Inferior parietal cortex (tissue), 1 donor: ENCODE measurements at regions not wholly inside any gene's neighbourhood (a gene's known extent, or its start where the extent isn't known, plus 50 kb on each side); places are given as distances from the start of the nearest gene placed in this dataset.
"Not testable (repeated sequence)": the region's sequence is repeated elsewhere in the genome, so short reads cannot be mapped to it uniquely, and the experiment has no call there.

ENCODE experiments used
- DNase-seq: peaks from one replicate; pipeline ENCODE4 v3.0.0-alpha.2; 2016; ENCODE audit errors: extremely low spot score

DNA sequence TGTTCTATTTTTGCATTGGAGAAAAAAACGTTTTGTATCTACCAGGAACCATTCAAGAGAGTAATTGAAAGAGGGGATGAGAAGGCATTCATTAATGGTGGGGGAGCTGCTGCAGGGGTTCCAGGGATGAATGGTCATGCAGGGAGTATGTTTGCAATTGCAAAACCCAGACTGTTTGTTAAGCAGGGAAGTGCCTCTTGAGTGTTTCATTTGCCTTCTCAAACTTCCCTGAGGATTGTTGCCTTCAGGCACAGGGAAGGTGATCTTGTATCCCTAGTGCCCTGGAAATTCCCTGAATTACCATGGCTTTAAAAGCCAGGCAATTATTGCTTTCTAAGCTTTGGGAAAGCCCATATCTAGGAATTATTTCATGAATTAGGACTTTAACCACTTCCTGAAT is 172.7 kb upstream of the NLGN4Y start:
- DNase-seq: no peak

- DNase-seq: no peak
Measured at GRCh38 chrY:14356154-14356553, 168.2 kb upstream of the NLGN4Y start.

DNA sequence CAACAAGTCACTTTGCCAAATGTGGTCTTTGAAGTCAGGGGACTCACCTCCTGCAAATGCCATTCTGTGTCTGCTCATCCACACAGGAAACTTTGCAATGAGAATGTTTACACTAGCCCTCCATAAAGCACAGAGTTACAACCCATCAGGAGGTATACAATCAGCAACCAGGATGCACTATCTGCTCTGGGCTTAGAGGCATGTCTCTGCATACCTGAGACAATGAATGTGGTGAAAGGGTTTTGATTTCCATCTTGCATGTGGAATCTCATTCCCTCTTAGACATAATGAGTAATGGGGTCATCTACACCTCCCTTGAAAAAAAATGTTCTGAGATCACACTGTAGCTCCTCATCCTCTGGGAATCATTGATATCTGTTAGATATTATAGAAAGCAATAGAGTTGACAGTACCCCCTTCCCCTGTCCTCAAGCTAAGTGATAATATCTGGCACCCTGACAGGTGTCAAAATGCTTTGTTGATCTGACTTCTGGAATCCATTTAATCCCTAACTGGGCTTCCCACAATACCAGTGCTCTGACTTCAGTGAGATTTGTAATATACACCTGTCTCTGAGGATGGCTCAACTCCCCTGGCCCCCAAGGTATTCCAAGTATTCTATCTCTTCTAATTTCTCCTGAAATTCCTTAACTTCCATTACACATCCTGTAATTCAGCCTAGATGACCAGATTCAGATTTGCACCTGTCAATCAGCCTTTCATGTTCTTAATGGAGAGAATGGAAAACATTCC is 163.4 kb upstream of the NLGN4Y start:
- DNase-seq: no peak

DNA sequence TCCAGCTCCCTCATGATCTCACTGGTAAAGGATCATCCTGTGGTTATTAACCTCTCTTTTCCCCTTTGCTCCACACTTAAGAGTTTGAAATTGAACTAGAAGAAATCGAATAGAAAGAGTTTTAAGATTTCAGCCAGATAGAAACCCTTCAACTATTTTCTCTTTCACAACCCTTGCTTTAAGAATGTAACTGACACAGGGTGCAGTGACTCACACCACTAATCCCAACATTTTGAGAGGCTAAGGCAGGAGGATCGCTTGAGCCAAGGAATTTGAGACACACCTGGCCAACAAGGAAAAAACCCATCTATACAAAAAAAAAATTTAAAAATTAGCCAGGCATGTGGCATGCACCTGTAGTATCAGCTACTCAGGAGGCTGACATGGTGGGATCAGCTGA is 150.7 kb upstream of the NLGN4Y start:
- no peak for DNase-seq

DNA sequence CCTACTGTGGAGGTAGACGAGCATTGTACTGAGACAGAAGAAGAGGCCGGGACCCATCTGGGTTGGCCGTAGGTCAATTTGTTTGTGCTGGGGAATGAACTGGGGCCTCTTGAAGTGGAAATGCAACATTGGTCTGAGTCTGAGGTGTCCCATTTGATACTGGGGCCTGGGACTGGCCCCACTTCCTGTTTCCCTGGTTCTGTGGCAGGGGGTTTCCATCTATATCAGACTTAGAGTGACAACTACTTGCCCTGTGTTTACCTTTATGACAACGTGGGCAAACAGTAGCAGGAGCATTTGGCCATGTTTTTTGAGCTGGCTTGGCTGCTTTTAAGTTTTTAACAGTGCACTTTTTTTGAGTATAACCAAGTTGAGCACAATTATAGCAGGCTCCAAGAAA is 146.1 kb upstream of the NLGN4Y start:
- DNase-seq: no peak

DNA sequence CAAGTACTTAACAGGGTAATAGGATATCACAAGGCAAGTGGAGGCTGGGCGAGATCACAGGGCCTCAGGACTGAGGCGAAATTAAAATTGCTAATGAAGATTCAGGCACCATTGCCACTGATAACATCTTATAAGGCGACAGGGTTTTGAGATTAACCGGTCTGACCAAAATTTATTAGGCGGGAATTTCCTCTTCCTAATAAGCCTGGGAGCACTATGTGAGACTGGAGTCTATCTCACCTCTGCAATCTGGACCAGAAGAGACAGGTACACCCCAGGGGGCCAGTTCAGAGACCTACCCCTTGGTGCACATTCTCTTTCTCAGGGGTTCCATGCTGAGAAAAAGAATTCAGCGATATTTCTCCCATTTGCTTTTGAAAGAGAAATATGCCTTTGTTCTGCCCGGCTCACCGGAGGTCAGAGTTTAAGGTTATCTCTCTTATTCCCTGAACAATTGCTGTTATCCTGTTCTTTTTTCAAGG is 113.7 kb upstream of the NLGN4Y start:
- DNase-seq: not testable (repeated sequence)

DNA sequence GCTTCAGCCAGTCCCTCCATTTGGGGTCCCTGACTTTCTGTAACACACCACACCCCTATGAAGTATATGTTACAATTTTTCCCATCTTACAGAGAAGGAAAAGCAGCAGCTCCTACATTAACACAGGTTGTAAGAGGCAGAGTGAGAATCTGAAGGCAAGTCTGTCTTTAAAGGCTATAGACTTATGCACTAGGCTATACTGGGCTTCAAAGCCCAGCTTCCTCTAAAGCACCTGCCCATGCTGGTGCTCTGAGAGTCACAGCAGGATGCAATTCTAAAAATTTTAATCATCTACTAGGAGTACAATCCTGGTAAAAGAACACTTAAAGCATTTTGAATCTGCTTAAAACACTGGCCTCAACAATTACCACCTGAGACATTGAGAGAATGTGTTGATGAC is 113.0 kb upstream of the NLGN4Y start:
- DNase-seq: no peak

- DNase-seq: no peak
Measured at GRCh38 chrY:14436546-14436945, 87.8 kb upstream of the NLGN4Y start.

GRCh38 chrY:14437626-14438025 is 86.7 kb upstream of the NLGN4Y start:
- no peak for DNase-seq

DNA sequence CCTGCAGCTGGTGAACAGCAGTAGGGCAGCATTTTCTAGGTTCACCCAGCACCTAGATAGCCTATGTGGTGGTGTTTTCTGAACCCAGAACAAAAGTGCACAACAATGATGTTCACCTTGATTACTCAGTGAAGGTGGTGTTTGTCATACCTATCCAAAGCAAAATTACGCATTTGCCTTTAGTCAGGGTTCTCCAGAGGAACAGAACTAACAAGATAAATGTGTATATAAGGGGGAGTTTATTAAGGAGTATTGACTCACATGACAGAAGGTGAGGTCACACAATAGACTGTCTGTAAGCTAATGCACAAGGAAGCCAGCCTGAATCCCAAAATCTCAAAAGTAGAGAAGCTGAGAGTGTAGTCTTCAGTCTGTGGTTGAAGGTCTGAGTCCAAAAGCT is 85.9 kb upstream of the NLGN4Y start:
- no peak for DNase-seq

DNA sequence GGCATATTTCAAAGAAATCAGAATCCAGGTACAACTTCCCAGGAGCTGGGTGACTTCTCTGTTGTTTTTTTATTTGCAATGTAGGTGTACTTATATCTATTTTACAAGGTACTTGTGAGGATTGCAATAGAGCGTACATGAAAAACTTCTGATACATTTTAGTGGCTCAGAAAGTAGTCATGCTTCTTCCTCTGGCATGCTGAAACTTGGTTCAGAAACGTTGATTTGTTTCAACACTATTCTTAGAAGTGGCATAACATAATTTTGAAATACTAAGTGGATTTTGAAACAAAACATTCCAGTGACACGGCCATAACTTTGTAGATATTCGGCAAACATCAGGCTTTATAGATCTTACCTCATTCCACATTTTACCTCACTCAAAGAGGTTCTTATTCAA is 79.8 kb upstream of the NLGN4Y start:
- DNase-seq: no peak

DNA sequence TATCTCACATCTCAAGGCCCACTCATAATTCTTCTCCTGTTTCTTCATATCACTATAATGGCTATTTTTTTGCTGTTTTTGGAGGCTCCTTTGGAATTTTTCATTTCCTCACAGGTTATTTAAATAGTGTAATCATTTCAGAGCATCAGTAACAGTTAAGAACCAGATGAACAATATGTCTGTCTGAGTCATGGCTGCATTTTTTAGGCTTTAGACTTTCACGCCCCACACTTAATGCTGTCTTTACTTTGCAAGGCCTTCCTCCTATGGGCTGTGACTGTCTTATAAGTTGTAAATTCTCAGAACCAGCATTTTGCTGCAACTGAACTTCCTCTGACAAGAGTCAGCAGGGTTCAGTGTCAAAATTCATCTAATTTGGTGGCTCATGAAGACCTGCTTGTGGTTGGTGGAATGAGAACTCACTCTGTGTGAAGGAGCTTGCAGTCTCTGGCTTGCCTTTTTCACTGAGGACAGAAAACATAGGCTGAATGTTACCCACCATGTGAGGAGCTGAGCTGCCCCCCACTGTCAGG is 56.1 kb upstream of the NLGN4Y start:
- DNase-seq: no peak

GRCh38 chrY:14472421-14472820 is 51.9 kb upstream of the NLGN4Y start:
- no peak for DNase-seq

- DNase-seq: no peak
Measured at GRCh38 chrY:14473320-14473719, 51.0 kb upstream of the NLGN4Y start.
